MCF 10A (cell line): ENCODE measurements at regions not wholly inside any gene's neighbourhood (a gene's known extent, or its start where the extent isn't known, plus 50 kb on each side); places are given as distances from the start of the nearest gene placed in this dataset.

Experiments
- BruUV-seq: library from RNA; stranded (reverse); fragments of 400-500 nt; replicated peaks from 2 replicates; lab custom pipeline; 2021; lab: Mats Ljungman, UMichigan
- CTCF ChIA-PET: fragments of 300-600 bp; sonication (Branson Sonifier 250); formaldehyde crosslinking; extraction: SDS; loops from one replicate; lab custom pipeline; 2021; ENCODE audit warnings: antibody characterized with exemption, inconsistent platforms; lab: Yijun Ruan, JAX
- POLR2A ChIA-PET: fragments of 300-600, 350-650 bp; sonication (Branson Sonifier 250); formaldehyde crosslinking; extraction: SDS; loops from one replicate; lab custom pipeline; 2020; ENCODE audit warnings: antibody characterized with exemption, inconsistent platforms; lab: Yijun Ruan, JAX
- DNase-seq: peaks from one replicate; pipeline ENCODE4 v3.0.0-alpha.2; 2018; ENCODE audit not compliant: unreplicated experiment
- H3K27ac Mint-ChIP-seq: one replicate; pipeline ENCODE4 v1.8.0; 2022; ENCODE audit warnings: mild to moderate bottlenecking, low read depth, mixed read lengths; ENCODE audit not compliant: unreplicated experiment
- H3K27me3 Mint-ChIP-seq: one replicate; pipeline ENCODE4 v1.8.0; 2022; ENCODE audit warnings: mixed read lengths; ENCODE audit not compliant: insufficient read depth, unreplicated experiment
- H3K36me3 Mint-ChIP-seq: one replicate; pipeline ENCODE4 v1.8.0; 2022; ENCODE audit warnings: mild to moderate bottlenecking, moderate library complexity, mixed read lengths; ENCODE audit not compliant: insufficient read depth, unreplicated experiment
- H3K4me1 Mint-ChIP-seq: one replicate; pipeline ENCODE4 v1.8.0; 2022; ENCODE audit warnings: mixed read lengths; ENCODE audit not compliant: insufficient read depth, unreplicated experiment
- H3K4me3 Mint-ChIP-seq: one replicate; pipeline ENCODE4 v1.8.0; 2022; ENCODE audit warnings: mild to moderate bottlenecking, moderate library complexity, mixed read lengths; ENCODE audit not compliant: unreplicated experiment
- H3K9me3 Mint-ChIP-seq: one replicate; pipeline ENCODE4 v1.8.0; 2022; ENCODE audit warnings: mixed read lengths; ENCODE audit not compliant: unreplicated experiment
- CTCF ChIP-seq: fragments of 200-600 bp; IDR thresholded peaks from one replicate; pipeline ENCODE4 v1.8.0; 2022; ENCODE audit warnings: antibody characterized with exemption, mild to moderate bottlenecking; ENCODE audit not compliant: unreplicated experiment
- intact Hi-C: fragments of 100-400 bp; cut with micrococcal nuclease; formaldehyde crosslinking; loops from 2 replicates; pipeline ENCODE4 v1.14.1; 2022

- no peaks in the 10 kb centered on the region for H3K36me3 Mint-ChIP-seq
- TF ChIP-seq CTCF, result no peak
- no TSS peak for BruUV-seq
- no peak overlapping the region for H3K27ac Mint-ChIP-seq
- peaks cover 5% of the 10 kb centered on the region for H3K4me1 Mint-ChIP-seq
- no peaks in the 10 kb centered on the region for H3K9me3 Mint-ChIP-seq
- no peaks in the 10 kb centered on the region for H3K27me3 Mint-ChIP-seq
- POLR2A ChIA-PET, result interaction anchor here (0.6 kb wide), 1 partner anchor 12 kb away, joined by 3 read pairs; no protein-coding TSS in a partner anchor
- CTCF ChIA-PET, result interaction anchor here (1.1 to 1.4 kb wide), 2 partner anchors 20 to 681 kb away, joined by 3 read pairs; no protein-coding TSS in a partner anchor
- no peak overlapping the region for H3K4me3 Mint-ChIP-seq
- DNase-seq, result no peak
- intact Hi-C loops, result loop anchor here (10.0 kb wide), 1 partner anchor 283 kb away; no protein-coding TSS in a partner anchor
Observed at GRCh38 chr1:208521534-208521933, 277.4 kb upstream of the PLXNA2 start.

GRCh38 chr1:208523007-208523406 lies 278.8 kb upstream of the PLXNA2 start:
- CTCF ChIA-PET, result no interaction called here
- H3K4me3 Mint-ChIP-seq, result no peak overlapping the region
- H3K36me3 Mint-ChIP-seq, result no peaks in the 10 kb centered on the region
- no peaks in the 10 kb centered on the region for H3K9me3 Mint-ChIP-seq
- no peaks in the 10 kb centered on the region for H3K27me3 Mint-ChIP-seq
- intact Hi-C loops, result loop anchor here (10.0 kb wide), 1 partner anchor 282 kb away; no protein-coding TSS in a partner anchor
- POLR2A ChIA-PET, result no interaction called here
- no TSS peak for BruUV-seq
- DNase-seq, result no peak
- peaks cover 5% of the 10 kb centered on the region for H3K4me1 Mint-ChIP-seq
- TF ChIP-seq CTCF, result no peak
- H3K27ac Mint-ChIP-seq, result no peak overlapping the region

- Mint-ChIP-seq H3K9me3 (no peaks in the 10 kb centered on the region), H3K4me1 (peaks cover 5% of the 10 kb centered on the region), H3K36me3 (no peaks in the 10 kb centered on the region), H3K27me3 (no peaks in the 10 kb centered on the region), H3K4me3 (no peak overlapping the region), H3K27ac (no peak overlapping the region)
- intact Hi-C loops, result loop anchor here (10.0 kb wide), 1 partner anchor 280 kb away; no protein-coding TSS in a partner anchor
- no TSS peak for BruUV-seq
- TF ChIP-seq CTCF, result no peak
- POLR2A ChIA-PET, result interaction anchor here (0.8 to 1.6 kb wide), 2 partner anchors 17 to 44 kb away, joined by 3 to 6 read pairs; no protein-coding TSS in a partner anchor
- CTCF ChIA-PET, result interaction anchor here (0.7 to 1.6 kb wide), 2 partner anchors 33 to 128 kb away, joined by 3 to 4 read pairs; no protein-coding TSS in a partner anchor
- DNase-seq, result peak; percentile 42
Observed at GRCh38 chr1:208524376-208524775, 280.2 kb upstream of the PLXNA2 start.

GRCh38 chr1:208524925-208525324 lies 280.7 kb upstream of the PLXNA2 start:
- H3K4me1 Mint-ChIP-seq, result peaks cover 5% of the 10 kb centered on the region
- no TSS peak for BruUV-seq
- H3K9me3 Mint-ChIP-seq, result no peaks in the 10 kb centered on the region
- ChIA-PET CTCF (interaction anchor here (0.6 to 1.6 kb wide), 4 partner anchors 34 to 722 kb away, joined by 3 to 4 read pairs (median 3); no protein-coding TSS in a partner anchor), POLR2A (interaction anchor here (0.8 to 1.6 kb wide), 4 partner anchors 10 to 45 kb away, joined by 3 to 6 read pairs (median 3); no protein-coding TSS in a partner anchor)
- H3K27me3 Mint-ChIP-seq, result no peaks in the 10 kb centered on the region
- no peak for DNase-seq
- no peak overlapping the region for H3K27ac Mint-ChIP-seq
- no peaks in the 10 kb centered on the region for H3K36me3 Mint-ChIP-seq
- TF ChIP-seq CTCF, result no peak
- H3K4me3 Mint-ChIP-seq, result no peak overlapping the region
- intact Hi-C loops, result loop anchor here (10.0 kb wide), 1 partner anchor 280 kb away; no protein-coding TSS in a partner anchor
